Peyer's patch (tissue), 4 donors: ENCODE measurements at regions not wholly inside any gene's neighbourhood (a gene's known extent, or its start where the extent isn't known, plus 50 kb on each side); places are given as distances from the start of the nearest gene placed in this dataset.

Experiments
- DNase-seq, 3 donors: peaks; one replicate each; pipeline ENCODE4 v3.0.0-alpha.2; 2017 to 2019
- H3K27ac ChIP-seq, 4 donors: fragments of 200-600 bp; sonication (generic); one replicate each; pipeline ENCODE4 v1.5.1; 2016 to 2019
- H3K27me3 ChIP-seq, 2 donors: fragments of 200-600 bp; sonication (generic); one replicate each; pipeline ENCODE4 v1.5.1; 2019
- H3K36me3 ChIP-seq, 3 donors: fragments of 200-600 bp; sonication (generic); one replicate each; pipeline ENCODE4 v1.5.1; 2016 to 2019
- H3K4me1 ChIP-seq, 4 donors: fragments of 200-600 bp; sonication (generic); one replicate each; pipeline ENCODE4 v1.5.1; 2016 to 2019
- H3K4me3 ChIP-seq, 4 donors: fragments of 200-600 bp; sonication (generic); 1 replicate in 3 of 4; 2 replicates in 1 of 4; pipeline ENCODE4 v1.5.1; 2016 to 2019; ENCODE audit warnings: mild to moderate bottlenecking in 1 of 4
- H3K9me3 ChIP-seq, 4 donors: fragments of 200-600 bp; sonication (generic); one replicate each; pipeline ENCODE4 v1.5.1; 2016 to 2019; ENCODE audit warnings: mild to moderate bottlenecking in 1 of 4
- CTCF ChIP-seq, 6 experiments: fragments of 450-650 bp in 4 of 6; fragments of 200-600 bp in 2 of 6; sonication (generic) in 1 of 6; IDR thresholded peaks; one replicate each; pipeline ENCODE4 v1.5.1; 2017 to 2019; ENCODE audit warnings: antibody characterized with exemption in 6 of 6, mild to moderate bottlenecking in 3 of 6, moderate library complexity in 1 of 6
- POLR2A ChIP-seq, 2 donors: fragments of 450-650 bp; IDR thresholded peaks; one replicate each; pipeline ENCODE4 v1.5.1; 2017; ENCODE audit warnings: antibody characterized with exemption in 2 of 2, mild to moderate bottlenecking in 2 of 2, moderate library complexity in 2 of 2

- Histone ChIP-seq H3K4me1 (no peaks in the 10 kb centered on the region), H3K27ac (no peak overlapping the region)
Measured at GRCh38 chr10:105594296-105594695, 953.2 kb downstream of the SORCS3 start.

DNA sequence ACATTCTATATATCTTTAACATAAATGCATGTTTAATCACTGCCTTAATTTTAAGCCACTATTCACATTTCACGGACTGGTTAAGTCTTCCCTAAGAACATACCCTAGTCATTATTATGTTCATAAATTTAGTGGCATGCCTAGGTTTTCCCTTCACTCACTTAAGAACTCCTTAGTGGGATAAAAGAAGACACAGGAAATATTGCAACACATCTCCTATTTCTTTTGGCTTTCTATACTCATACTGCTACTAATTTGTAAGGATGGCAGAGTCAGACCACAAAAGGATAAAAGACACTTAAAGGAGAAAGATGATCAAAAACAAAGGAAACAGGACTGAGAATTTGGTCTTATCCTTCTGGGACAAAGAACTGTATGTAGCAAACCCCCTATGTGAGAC, 951.4 kb downstream of the SORCS3 start:
- DNase-seq: no peak
- no peak for TF ChIP-seq POLR2A (IDR thresholded peaks at IDR 0.05)
- TF ChIP-seq CTCF (IDR thresholded peaks at IDR 0.05): no peak
- no peaks in the 10 kb centered on the region for H3K9me3 ChIP-seq

More at GRCh38 chr10:105594296-105594695, 953.2 kb downstream of the SORCS3 start:
- H3K4me3 ChIP-seq: no peak overlapping the region
- H3K27me3 ChIP-seq: no peaks in the 10 kb centered on the region
- no peaks in the 10 kb centered on the region for H3K36me3 ChIP-seq
- TF ChIP-seq CTCF (IDR thresholded peaks at IDR 0.05) (no peak), POLR2A (IDR thresholded peaks at IDR 0.05) (no peak)
- DNase-seq: no peak
- H3K9me3 ChIP-seq: no peaks in the 10 kb centered on the region

GRCh38 chr10:105586451-105587098, 945.5 kb downstream of the SORCS3 start:
- no peak overlapping the region for H3K4me3 ChIP-seq
- H3K27me3 ChIP-seq: no peaks in the 10 kb centered on the region
- no peak for TF ChIP-seq POLR2A (IDR thresholded peaks at IDR 0.05)
- TF ChIP-seq CTCF (IDR thresholded peaks at IDR 0.05): no peak
- H3K9me3 ChIP-seq: no peaks in the 10 kb centered on the region
- no peak for DNase-seq
- H3K4me1 ChIP-seq: no peaks in the 10 kb centered on the region
- no peaks in the 10 kb centered on the region for H3K36me3 ChIP-seq
- no peak overlapping the region for H3K27ac ChIP-seq

More for the DNA sequence above, 951.4 kb downstream of the SORCS3 start:
- Histone ChIP-seq H3K4me3 (no peak overlapping the region), H3K27ac (no peak overlapping the region), H3K36me3 (no peaks in the 10 kb centered on the region), H3K27me3 (no peaks in the 10 kb centered on the region), H3K4me1 (no peaks in the 10 kb centered on the region)

GRCh38 chr10:105585753-105586152, 944.7 kb downstream of the SORCS3 start:
- Histone ChIP-seq H3K36me3 (no peaks in the 10 kb centered on the region), H3K27ac (no peak overlapping the region), H3K9me3 (no peaks in the 10 kb centered on the region), H3K4me1 (no peaks in the 10 kb centered on the region), H3K27me3 (no peaks in the 10 kb centered on the region), H3K4me3 (no peak overlapping the region)
- DNase-seq: no peak
- no peak for TF ChIP-seq POLR2A (IDR thresholded peaks at IDR 0.05)
- TF ChIP-seq CTCF (IDR thresholded peaks at IDR 0.05): no peak

- Histone ChIP-seq H3K4me1 (no peaks in the 10 kb centered on the region), H3K27me3 (no peaks in the 10 kb centered on the region), H3K27ac (no peak overlapping the region), H3K36me3 (no peaks in the 10 kb centered on the region), H3K9me3 (no peaks in the 10 kb centered on the region), H3K4me3 (no peak overlapping the region)
- DNase-seq: no peak
- no peak for TF ChIP-seq POLR2A (IDR thresholded peaks at IDR 0.05)
Measured at GRCh38 chr10:105585171-105585570, 944.1 kb downstream of the SORCS3 start.

- Histone ChIP-seq H3K27ac (no peak overlapping the region), H3K4me1 (no peaks in the 10 kb centered on the region), H3K4me3 (no peak overlapping the region), H3K36me3 (no peaks in the 10 kb centered on the region), H3K27me3 (no peaks in the 10 kb centered on the region), H3K9me3 (no peaks in the 10 kb centered on the region)
- no peak for DNase-seq
- TF ChIP-seq POLR2A (IDR thresholded peaks at IDR 0.05) (no peak), CTCF (IDR thresholded peaks at IDR 0.05) (no peak)
Measured at GRCh38 chr10:105579112-105579511, 938.0 kb downstream of the SORCS3 start.
